ENCODE measurements at regions not wholly inside any gene's neighbourhood (a gene's known extent, or its start where the extent isn't known, plus 50 kb on each side); places are given as distances from the start of the nearest gene placed in this dataset.
A peak's percentile ranks its signal among the peaks of the same experiment; 100 is the strongest.

DNA sequence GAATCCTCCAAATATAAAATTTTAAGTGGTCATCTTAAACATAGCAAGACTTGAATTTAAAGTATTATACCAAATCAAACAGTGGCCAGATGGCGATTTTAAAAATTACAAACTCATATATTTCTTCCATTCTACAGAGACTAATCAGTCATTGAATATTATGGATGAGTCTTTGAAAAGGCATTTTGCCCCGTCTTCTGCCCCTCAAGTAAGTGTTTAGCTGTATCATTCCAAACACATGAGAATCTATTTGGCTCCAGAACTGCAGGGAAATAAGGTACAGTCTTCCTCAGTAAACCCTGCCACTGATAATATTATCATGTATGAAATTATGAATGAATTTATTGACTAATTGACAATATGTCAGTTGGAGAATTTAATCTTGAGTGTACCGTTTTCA lies 191.0 kb downstream of the SLC7A11 start (continued):
- TF ChIP-seq, protein P1, sequence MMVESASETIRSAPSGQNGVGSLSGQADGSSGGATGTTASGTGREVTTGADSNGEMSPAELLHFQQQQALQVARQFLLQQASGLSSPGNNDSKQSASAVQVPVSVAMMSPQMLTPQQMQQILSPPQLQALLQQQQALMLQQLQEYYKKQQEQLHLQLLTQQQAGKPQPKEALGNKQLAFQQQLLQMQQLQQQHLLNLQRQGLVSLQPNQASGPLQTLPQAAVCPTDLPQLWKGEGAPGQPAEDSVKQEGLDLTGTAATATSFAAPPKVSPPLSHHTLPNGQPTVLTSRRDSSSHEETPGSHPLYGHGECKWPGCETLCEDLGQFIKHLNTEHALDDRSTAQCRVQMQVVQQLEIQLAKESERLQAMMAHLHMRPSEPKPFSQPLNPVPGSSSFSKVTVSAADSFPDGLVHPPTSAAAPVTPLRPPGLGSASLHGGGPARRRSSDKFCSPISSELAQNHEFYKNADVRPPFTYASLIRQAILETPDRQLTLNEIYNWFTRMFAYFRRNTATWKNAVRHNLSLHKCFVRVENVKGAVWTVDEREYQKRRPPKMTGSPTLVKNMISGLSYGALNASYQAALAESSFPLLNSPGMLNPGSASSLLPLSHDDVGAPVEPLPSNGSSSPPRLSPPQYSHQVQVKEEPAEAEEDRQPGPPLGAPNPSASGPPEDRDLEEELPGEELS (CRISPR knock-in tag; IDR thresholded peaks at IDR 0.05): no peak
- TF ChIP-seq RELA (CRISPR knock-in tag; IDR thresholded peaks at IDR 0.05; ENCODE audit: borderline replicate concordance): no peak

DNA sequence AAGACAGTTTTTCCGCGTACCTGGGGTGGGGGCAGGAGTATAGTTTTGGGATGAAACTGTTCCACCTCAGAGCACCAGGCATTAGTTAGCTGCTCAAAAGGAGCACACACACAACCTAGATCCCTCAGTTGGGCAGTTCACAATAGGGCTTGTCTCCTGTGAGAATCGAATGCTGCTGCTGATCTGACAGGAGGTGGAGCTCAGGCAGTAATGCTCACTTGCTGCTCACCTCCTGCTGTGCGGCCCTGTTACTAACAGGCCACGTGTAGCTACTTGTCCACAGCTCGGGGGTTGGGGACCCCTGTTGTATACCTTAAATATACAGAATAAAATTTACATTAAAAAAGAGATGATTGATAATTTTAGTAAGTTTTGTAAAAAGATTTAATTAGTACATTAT lies 191.5 kb downstream of the SLC7A11 start:
- no peak overlapping the region for H3K4me3 Mint-ChIP-seq
- no peak overlapping the region for H3K27ac Mint-ChIP-seq
- ATAC-seq (peak; percentile 55), DNase-seq (ENCODE audit: low spot score) (peak; percentile 58)
- H3K36me3 Mint-ChIP-seq: peaks cover 7% of the 10 kb centered on the region
- TF ChIP-seq, protein P2, sequence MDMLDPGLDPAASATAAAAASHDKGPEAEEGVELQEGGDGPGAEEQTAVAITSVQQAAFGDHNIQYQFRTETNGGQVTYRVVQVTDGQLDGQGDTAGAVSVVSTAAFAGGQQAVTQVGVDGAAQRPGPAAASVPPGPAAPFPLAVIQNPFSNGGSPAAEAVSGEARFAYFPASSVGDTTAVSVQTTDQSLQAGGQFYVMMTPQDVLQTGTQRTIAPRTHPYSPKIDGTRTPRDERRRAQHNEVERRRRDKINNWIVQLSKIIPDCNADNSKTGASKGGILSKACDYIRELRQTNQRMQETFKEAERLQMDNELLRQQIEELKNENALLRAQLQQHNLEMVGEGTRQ (CRISPR knock-in tag; IDR thresholded peaks at IDR 0.05): peak; percentile 37; the same call in 1 of the 2 replicates
- TF ChIP-seq ZNF121 (CRISPR knock-in tag; IDR thresholded peaks at IDR 0.05) (0 out of 2 replicates have a peak, but pooled peaks have one; percentile 12), RORB (CRISPR knock-in tag; IDR thresholded peaks at IDR 0.05) (no peak)
- H3K9me3 Mint-ChIP-seq: peaks cover 14% of the 10 kb centered on the region
- peaks cover 49% of the 10 kb centered on the region for H3K4me1 Mint-ChIP-seq
- ChIA-PET POLR2A (no interaction called here), CTCF (interaction anchor here (0.7 to 1.6 kb wide), 5 partner anchors 12 to 630 kb away, joined by 3 to 8 read pairs (median 5); no protein-coding TSS in a partner anchor)
- H3K27me3 Mint-ChIP-seq (ENCODE audit: low read depth): no peaks in the 10 kb centered on the region

DNA sequence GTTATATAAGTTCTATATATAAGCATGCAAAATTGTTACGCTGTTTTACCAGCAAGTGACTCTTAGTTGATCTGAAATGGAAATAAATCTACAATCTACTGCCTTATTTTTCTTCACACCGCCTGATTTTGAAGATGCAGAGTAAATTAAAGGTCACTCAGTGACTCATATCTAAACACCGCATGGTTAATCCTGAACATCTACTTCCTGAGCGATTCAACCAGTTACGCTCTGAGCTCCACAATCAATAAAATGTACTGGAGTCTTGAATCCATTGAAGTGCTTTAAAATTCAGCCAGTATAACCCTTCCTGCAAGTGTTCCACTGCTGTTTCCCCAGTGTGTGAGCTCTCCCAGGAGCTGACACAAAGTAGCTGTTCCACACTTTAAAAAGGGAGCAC lies 192.8 kb downstream of the SLC7A11 start:
- Mint-ChIP-seq H3K36me3 (peaks cover 7% of the 10 kb centered on the region), H3K4me3 (no peak overlapping the region), H3K27ac (no peak overlapping the region), H3K9me3 (peaks cover 14% of the 10 kb centered on the region), H3K27me3 (ENCODE audit: low read depth) (no peaks in the 10 kb centered on the region), H3K4me1 (peaks cover 61% of the 10 kb centered on the region)
- DNase-seq (ENCODE audit: low spot score) (no peak), ATAC-seq (no peak)
- CTCF ChIA-PET: interaction anchor here (1.2 to 1.6 kb wide), 2 partner anchors 41 to 631 kb away, joined by 4 to 5 read pairs; no protein-coding TSS in a partner anchor
- POLR2A ChIA-PET: no interaction called here
- TF ChIP-seq, protein P3, sequence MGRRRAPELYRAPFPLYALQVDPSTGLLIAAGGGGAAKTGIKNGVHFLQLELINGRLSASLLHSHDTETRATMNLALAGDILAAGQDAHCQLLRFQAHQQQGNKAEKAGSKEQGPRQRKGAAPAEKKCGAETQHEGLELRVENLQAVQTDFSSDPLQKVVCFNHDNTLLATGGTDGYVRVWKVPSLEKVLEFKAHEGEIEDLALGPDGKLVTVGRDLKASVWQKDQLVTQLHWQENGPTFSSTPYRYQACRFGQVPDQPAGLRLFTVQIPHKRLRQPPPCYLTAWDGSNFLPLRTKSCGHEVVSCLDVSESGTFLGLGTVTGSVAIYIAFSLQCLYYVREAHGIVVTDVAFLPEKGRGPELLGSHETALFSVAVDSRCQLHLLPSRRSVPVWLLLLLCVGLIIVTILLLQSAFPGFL (CRISPR knock-in tag; IDR thresholded peaks at IDR 0.05; ENCODE audit: borderline replicate concordance): no peak
- TF ChIP-seq, protein P4, sequence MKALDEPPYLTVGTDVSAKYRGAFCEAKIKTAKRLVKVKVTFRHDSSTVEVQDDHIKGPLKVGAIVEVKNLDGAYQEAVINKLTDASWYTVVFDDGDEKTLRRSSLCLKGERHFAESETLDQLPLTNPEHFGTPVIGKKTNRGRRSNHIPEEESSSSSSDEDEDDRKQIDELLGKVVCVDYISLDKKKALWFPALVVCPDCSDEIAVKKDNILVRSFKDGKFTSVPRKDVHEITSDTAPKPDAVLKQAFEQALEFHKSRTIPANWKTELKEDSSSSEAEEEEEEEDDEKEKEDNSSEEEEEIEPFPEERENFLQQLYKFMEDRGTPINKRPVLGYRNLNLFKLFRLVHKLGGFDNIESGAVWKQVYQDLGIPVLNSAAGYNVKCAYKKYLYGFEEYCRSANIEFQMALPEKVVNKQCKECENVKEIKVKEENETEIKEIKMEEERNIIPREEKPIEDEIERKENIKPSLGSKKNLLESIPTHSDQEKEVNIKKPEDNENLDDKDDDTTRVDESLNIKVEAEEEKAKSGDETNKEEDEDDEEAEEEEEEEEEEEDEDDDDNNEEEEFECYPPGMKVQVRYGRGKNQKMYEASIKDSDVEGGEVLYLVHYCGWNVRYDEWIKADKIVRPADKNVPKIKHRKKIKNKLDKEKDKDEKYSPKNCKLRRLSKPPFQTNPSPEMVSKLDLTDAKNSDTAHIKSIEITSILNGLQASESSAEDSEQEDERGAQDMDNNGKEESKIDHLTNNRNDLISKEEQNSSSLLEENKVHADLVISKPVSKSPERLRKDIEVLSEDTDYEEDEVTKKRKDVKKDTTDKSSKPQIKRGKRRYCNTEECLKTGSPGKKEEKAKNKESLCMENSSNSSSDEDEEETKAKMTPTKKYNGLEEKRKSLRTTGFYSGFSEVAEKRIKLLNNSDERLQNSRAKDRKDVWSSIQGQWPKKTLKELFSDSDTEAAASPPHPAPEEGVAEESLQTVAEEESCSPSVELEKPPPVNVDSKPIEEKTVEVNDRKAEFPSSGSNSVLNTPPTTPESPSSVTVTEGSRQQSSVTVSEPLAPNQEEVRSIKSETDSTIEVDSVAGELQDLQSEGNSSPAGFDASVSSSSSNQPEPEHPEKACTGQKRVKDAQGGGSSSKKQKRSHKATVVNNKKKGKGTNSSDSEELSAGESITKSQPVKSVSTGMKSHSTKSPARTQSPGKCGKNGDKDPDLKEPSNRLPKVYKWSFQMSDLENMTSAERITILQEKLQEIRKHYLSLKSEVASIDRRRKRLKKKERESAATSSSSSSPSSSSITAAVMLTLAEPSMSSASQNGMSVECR (CRISPR knock-in tag; IDR thresholded peaks at IDR 0.05; ENCODE audit: borderline replicate concordance): no peak
- no peak for TF ChIP-seq TEAD1 (CRISPR knock-in tag; IDR thresholded peaks at IDR 0.05)
- TF ChIP-seq, protein P5, sequence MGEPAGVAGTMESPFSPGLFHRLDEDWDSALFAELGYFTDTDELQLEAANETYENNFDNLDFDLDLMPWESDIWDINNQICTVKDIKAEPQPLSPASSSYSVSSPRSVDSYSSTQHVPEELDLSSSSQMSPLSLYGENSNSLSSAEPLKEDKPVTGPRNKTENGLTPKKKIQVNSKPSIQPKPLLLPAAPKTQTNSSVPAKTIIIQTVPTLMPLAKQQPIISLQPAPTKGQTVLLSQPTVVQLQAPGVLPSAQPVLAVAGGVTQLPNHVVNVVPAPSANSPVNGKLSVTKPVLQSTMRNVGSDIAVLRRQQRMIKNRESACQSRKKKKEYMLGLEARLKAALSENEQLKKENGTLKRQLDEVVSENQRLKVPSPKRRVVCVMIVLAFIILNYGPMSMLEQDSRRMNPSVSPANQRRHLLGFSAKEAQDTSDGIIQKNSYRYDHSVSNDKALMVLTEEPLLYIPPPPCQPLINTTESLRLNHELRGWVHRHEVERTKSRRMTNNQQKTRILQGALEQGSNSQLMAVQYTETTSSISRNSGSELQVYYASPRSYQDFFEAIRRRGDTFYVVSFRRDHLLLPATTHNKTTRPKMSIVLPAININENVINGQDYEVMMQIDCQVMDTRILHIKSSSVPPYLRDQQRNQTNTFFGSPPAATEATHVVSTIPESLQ (CRISPR knock-in tag; IDR thresholded peaks at IDR 0.05): no peak
- no peak for TF ChIP-seq ETV6 (CRISPR knock-in tag; IDR thresholded peaks at IDR 0.05)
- TF ChIP-seq NR2C2 (CRISPR knock-in tag; IDR thresholded peaks at IDR 0.05): no peak
- TF ChIP-seq SP1 (CRISPR knock-in tag; conservative IDR thresholded peaks at IDR 0.05): no peak
- TF ChIP-seq, protein P6, sequence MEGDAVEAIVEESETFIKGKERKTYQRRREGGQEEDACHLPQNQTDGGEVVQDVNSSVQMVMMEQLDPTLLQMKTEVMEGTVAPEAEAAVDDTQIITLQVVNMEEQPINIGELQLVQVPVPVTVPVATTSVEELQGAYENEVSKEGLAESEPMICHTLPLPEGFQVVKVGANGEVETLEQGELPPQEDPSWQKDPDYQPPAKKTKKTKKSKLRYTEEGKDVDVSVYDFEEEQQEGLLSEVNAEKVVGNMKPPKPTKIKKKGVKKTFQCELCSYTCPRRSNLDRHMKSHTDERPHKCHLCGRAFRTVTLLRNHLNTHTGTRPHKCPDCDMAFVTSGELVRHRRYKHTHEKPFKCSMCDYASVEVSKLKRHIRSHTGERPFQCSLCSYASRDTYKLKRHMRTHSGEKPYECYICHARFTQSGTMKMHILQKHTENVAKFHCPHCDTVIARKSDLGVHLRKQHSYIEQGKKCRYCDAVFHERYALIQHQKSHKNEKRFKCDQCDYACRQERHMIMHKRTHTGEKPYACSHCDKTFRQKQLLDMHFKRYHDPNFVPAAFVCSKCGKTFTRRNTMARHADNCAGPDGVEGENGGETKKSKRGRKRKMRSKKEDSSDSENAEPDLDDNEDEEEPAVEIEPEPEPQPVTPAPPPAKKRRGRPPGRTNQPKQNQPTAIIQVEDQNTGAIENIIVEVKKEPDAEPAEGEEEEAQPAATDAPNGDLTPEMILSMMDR (IDR thresholded peaks at IDR 0.05): no peak
